Kidney (tissue), 13 donors: ENCODE measurements at regions not wholly inside any gene's neighbourhood (a gene's known extent, or its start where the extent isn't known, plus 50 kb on each side); places are given as distances from the start of the nearest gene placed in this dataset.

Source experiments
- DNase-seq, 5 donors: peaks; one replicate each; pipeline ENCODE4 v3.0.0-alpha.2; 2013 to 2020
- FAIRE-seq: peaks from 2 replicates; lab custom pipeline; 2012; peaks lifted over from hg19 to GRCh38; lab: Jason Lieb, UNC
- H3K27ac ChIP-seq, 2 donors: one replicate each; pipeline ENCODE4 v1.7.0; 2013; ENCODE audit warnings: low read depth in 2 of 2, low read length in 2 of 2, inconsistent platforms in 1 of 2
- H3K27me3 ChIP-seq: one replicate; pipeline ENCODE4 v1.7.1; 2013; ENCODE audit warnings: low read length, inconsistent platforms; ENCODE audit not compliant: control insufficient read depth, insufficient read depth
- H3K36me3 ChIP-seq, 3 donors: one replicate each; pipeline versions ENCODE4 v1.7.0 to v1.7.1; 2013; ENCODE audit warnings: low read length in 3 of 3, control low read depth in 1 of 3, inconsistent platforms in 1 of 3; ENCODE audit not compliant: insufficient read depth in 3 of 3, control insufficient read depth in 2 of 3
- H3K4me1 ChIP-seq, 3 donors: one replicate each; pipeline versions ENCODE4 v1.7.0 to v1.7.1; 2013; ENCODE audit warnings: low read length in 3 of 3, inconsistent platforms in 1 of 3, low read depth in 1 of 3; ENCODE audit not compliant: control insufficient read depth in 2 of 3, insufficient read depth in 2 of 3
- H3K4me3 ChIP-seq, 3 donors: one replicate each; pipeline versions ENCODE4 v1.7.0 to v1.8.1; 2013; ENCODE audit warnings: low read length in 3 of 3, control low read depth in 1 of 3, inconsistent platforms in 1 of 3
- H3K9ac ChIP-seq, 3 donors: one replicate each; pipeline versions ENCODE4 v1.7.0 to v1.7.1; 2013; ENCODE audit warnings: low read length in 3 of 3, control low read depth in 1 of 3, inconsistent platforms in 1 of 3
- H3K9me3 ChIP-seq, 3 donors: one replicate each; pipeline versions ENCODE4 v1.7.0 to v1.7.1; 2013; ENCODE audit warnings: low read length in 3 of 3, control low read depth in 1 of 3, inconsistent platforms in 1 of 3; ENCODE audit not compliant: control insufficient read depth in 2 of 3, insufficient read depth in 1 of 3
- intact Hi-C: fragments of 100-400 bp; cut with DNase I; formaldehyde crosslinking; loops from one replicate; pipeline ENCODE4 v1.11.1; 2022
- TF ChIP-seq, protein P1 (sequence below): IDR thresholded peaks from 3 replicates; pipeline ENCODE4 v1.5.1; 2012; ENCODE audit warnings: mild to moderate bottlenecking, moderate library complexity, borderline replicate concordance; ENCODE audit not compliant: insufficient read depth; ENCODE audit errors: extremely low read depth
- donor health status: control.
- donor health status: control.
- donor health status: control.
- donor health status: control.
- donor health status: control.
- donor health status: DM: yes; HTN: yes; CAD: no.
- donor health status: Normal renal cell carcinoma (clear cell type).

DNA sequence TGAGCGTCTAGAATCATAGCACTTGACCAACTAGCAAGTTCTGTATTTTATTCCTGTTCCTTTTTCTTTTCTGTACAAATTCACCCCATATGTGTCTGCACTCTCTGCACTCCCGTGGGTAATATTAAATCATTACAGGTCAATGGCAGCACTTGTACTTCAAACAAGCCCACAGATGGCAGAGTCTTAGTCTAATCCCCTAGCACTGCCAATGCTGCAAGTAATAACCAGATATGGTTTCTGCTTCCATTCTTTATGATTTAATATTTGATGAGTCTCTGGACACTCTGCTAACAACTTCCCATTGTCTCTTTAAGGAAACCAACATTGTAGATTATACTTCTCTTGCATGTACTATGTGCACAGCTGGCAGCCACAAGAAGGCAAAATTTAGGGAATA is 343.8 kb upstream of the CHD1 start:
- DNase-seq: no peak
- Histone ChIP-seq H3K9ac (no peak overlapping the region), H3K27ac (no peak overlapping the region), H3K4me1 (no peaks in the 10 kb centered on the region), H3K27me3 (no peaks in the 10 kb centered on the region), H3K9me3 (no peaks in the 10 kb centered on the region), H3K4me3 (no peak overlapping the region), H3K36me3 (no peaks in the 10 kb centered on the region)
- intact Hi-C loops: no loop called here
- no peak for FAIRE-seq
- TF ChIP-seq, protein P1, sequence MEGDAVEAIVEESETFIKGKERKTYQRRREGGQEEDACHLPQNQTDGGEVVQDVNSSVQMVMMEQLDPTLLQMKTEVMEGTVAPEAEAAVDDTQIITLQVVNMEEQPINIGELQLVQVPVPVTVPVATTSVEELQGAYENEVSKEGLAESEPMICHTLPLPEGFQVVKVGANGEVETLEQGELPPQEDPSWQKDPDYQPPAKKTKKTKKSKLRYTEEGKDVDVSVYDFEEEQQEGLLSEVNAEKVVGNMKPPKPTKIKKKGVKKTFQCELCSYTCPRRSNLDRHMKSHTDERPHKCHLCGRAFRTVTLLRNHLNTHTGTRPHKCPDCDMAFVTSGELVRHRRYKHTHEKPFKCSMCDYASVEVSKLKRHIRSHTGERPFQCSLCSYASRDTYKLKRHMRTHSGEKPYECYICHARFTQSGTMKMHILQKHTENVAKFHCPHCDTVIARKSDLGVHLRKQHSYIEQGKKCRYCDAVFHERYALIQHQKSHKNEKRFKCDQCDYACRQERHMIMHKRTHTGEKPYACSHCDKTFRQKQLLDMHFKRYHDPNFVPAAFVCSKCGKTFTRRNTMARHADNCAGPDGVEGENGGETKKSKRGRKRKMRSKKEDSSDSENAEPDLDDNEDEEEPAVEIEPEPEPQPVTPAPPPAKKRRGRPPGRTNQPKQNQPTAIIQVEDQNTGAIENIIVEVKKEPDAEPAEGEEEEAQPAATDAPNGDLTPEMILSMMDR: no peak

DNA sequence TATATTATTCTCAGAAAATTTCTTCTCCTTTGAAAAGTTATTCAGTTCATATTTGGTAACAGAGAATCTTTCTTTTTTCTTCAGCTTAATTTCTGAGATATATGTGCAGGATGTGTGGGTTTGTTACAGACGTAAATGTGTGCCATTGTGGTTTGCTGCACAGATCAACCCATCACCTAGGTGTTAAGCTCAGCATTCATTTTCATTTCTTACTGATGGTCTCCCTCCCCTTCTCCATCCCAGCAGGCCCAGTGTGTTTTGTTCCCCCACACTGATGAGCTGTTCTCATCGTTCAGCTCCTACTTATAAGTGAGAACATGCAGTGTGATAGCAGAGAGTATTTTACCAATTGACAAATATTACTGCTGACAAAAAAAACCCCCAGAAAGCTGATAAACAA is 330.0 kb upstream of the CHD1 start:
- Histone ChIP-seq H3K27ac (no peak overlapping the region), H3K36me3 (no peaks in the 10 kb centered on the region), H3K9ac (no peak overlapping the region), H3K4me3 (no peak overlapping the region), H3K4me1 (no peaks in the 10 kb centered on the region), H3K9me3 (peaks cover 0 to 6% (median 3%) of the 10 kb centered on the region in 3 donors), H3K27me3 (no peaks in the 10 kb centered on the region)
- DNase-seq: no peak
- TF ChIP-seq, protein P1: no peak
- intact Hi-C loops: no loop called here
- no peak for FAIRE-seq

DNA sequence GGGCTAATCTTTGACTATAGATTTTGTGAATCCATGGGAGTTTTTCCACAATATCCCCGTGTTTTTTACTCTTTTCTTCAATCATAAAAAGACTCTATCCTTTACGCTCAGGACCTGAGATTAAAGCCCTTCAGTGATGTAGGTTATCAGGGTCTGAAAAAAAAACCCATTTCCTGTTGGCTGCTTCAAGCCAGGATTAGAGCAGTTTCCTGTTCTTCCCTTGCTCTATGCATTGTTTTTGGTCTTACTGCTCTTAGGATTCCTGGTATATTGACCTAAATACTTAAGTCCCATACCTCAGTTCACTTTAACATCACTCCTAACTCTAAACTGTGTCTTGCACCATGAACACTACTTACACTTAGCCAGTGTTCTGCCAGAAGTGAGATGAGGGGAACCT is 319.3 kb upstream of the CHD1 start:
- no peaks in the 10 kb centered on the region for H3K27me3 ChIP-seq
- FAIRE-seq (no peak), DNase-seq (no peak)
- H3K9me3 ChIP-seq: no peaks in the 10 kb centered on the region
- H3K4me3 ChIP-seq: no peak overlapping the region
- H3K9ac ChIP-seq: no peak overlapping the region
- TF ChIP-seq, protein P1: no peak
- no peaks in the 10 kb centered on the region for H3K4me1 ChIP-seq
- H3K27ac ChIP-seq: no peak overlapping the region
- no peaks in the 10 kb centered on the region for H3K36me3 ChIP-seq
- intact Hi-C loops: no loop called here

DNA sequence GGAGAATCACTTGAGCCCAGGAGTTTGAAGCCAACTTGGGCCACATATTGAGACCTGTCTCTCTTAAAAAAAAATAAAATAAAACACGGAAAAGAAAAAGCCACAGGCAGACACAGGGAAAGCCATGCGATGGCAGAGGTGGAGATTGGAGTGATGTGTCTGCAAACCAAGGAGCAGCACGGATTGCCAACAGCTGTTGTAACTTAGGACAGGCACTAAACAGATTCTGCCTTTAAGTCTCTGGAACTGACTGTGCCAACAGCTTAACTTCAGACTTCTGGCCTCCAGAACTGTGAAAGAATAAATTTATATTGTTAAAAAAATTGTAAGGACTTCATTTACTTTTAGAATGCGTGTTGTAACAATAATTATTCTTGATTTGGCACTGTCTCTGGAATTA is 318.5 kb upstream of the CHD1 start:
- Histone ChIP-seq H3K9me3 (no peaks in the 10 kb centered on the region), H3K9ac (no peak overlapping the region), H3K27me3 (no peaks in the 10 kb centered on the region), H3K36me3 (no peaks in the 10 kb centered on the region), H3K4me1 (no peaks in the 10 kb centered on the region), H3K4me3 (no peak overlapping the region), H3K27ac (no peak overlapping the region)
- no peak for DNase-seq
- FAIRE-seq: no peak
- TF ChIP-seq, protein P1: no peak
- intact Hi-C loops: no loop called here
